Urothelium cell line (cell line): ENCODE measurements at regions not wholly inside any gene's neighbourhood (a gene's known extent, or its start where the extent isn't known, plus 50 kb on each side); places are given as distances from the start of the nearest gene placed in this dataset.

ENCODE experiments used
- DNase-seq: peaks from one replicate; pipeline ENCODE4 v3.0.0; 2011; ENCODE audit warnings: low spot score, mixed read lengths
- FAIRE-seq: peaks from 2 replicates; lab custom pipeline; 2011; peaks lifted over from hg19 to GRCh38; lab: Jason Lieb, UNC

DNA sequence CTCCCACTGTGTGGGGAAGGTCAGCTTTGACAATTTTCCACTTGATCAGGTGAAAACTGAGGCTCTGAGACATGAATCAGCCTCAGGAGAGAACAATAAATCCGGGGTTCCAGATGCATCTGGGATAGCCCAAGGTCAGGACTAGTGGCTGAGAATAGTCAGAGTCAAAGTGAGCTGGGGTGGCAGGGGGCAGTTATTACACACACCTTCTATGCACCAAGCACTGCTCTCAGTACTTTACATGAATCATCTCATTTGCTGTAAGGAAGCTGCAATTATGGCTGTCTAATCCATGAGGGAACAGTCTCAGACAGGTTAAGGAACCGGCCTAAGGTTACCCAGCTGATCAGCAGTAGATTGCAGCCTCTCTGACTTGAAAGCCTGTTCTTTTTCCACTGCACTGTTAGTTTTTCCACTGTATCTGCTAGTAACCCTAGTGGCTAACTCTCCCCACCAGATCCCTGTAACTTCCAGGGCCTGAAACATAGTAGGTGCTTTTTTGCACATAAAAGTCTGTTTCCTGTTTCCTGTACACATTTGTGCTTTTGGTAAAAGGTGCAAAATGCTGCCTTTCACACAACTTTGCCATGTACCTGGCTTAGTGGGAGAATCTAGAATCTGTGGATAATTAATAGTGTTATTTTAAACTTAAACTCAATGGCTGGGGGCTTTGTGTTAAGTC, 125.9 kb downstream of the EMX2 start:
- DNase-seq = no peak
- FAIRE-seq = no peak

DNA sequence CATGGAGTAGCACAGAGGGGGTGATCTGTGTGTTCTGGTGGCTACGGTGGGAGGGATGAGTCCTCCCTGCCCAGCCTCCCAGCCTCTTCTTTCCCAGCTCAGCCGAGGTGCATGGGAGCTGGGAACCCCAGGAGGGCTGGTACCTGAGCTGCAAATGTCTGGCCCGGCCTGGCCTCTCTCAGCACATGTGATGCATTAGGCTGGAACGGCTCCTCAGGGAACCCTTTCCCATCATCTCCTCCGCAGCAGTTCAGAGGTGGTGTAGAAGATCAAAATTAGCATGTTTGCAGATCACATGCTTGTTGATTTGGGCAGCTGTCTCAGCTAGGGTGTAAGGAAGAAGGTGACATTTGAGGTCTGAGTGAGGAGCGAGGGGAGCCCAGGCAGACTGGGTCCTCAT, 126.6 kb downstream of the EMX2 start:
- FAIRE-seq (no peak), DNase-seq (no peak)

DNA sequence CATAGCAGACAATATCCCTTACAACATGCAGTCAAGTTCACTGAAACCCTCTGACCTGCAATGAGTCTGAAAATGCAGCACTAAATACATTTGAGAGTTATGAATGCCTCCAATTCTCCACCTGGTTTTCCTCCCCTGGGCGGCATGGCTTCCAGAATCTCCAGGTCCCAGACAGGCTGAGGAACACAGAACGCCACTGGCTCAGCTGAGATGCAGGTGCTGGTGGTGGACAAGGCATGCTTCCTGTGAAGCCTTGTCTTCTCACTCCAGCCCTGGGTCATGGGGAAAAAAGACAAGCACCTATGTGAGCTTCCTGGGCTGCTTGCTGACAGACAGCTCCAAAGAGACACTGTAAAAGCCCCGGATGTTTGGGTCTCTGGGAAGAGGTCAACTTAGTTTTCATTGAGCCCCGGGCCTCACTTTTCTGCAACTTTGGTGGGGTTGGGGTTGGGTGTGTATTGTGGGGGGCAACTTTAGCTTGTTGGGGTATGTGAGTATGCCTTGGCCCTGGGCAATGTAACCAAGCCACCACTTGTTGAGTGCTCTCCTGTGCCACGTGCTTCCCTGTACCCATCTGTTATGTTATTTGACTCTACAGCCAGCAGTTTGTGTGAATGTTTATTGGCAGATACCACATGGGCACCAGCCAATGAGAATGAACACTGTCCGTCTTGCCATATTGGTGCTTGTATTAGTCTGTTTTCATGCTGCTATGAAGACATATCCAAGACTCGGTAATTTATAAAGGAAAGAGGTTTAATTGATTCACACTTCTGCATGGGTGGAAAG, 127.8 kb downstream of the EMX2 start:
- FAIRE-seq = no peak
- DNase-seq = no peak

DNA sequence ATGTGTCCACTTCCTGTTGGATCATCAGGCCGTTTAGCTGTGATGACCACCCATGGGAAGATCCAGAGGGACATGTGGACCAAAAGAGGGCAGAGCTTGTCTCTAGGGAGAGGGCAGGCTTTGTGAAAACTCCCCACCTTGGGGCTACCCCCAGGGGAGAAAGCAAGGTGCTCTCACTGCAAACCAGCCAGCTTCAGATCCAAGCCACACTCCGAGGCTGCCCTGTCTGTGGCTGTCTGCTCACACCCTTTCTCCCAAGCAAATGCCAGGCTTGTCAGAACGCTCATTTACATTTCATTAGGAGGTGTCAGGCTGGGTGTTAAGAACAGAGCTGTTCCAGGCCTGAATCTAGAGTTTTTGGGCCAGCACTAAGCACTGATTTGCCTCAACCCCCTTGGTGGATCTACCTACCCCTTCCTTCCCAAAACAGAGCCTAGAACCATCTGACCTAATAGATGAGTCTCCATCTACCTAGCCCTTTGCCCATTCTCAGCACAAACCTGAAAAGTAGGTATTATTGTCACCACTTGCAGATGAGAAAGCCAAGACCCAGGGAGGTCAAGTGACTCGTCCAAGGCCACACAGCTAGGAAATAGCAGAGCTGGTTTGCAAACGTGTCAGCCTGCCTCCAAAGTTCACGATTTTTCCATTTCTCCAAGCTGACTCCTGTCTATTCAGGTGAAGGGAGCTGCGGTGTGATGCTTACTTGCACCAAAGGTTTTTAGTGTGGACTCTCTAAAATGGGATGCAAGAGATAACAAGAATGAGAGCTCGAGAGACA, 130.9 kb downstream of the EMX2 start:
- DNase-seq = no peak
- FAIRE-seq = no peak

DNA sequence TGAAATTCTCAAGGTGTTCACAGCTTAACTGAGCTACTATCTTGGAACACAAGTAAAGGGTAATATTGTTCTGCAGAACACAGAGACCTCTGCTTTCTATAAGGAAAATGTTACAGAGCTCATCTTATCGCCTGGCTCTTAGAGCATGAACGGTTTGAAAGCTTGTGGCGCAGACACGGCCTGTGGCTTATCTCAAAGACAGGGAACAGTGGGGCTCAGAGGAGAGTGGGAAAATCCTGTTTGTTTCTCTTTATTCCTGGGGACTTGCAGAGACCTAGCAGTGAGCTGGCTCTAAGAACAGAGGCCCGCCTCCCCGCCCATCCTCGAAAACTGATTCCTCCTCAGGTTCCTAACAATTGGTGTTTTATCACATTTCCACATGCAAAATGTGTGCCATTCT, 131.7 kb downstream of the EMX2 start:
- FAIRE-seq = no peak
- DNase-seq = no peak

DNA sequence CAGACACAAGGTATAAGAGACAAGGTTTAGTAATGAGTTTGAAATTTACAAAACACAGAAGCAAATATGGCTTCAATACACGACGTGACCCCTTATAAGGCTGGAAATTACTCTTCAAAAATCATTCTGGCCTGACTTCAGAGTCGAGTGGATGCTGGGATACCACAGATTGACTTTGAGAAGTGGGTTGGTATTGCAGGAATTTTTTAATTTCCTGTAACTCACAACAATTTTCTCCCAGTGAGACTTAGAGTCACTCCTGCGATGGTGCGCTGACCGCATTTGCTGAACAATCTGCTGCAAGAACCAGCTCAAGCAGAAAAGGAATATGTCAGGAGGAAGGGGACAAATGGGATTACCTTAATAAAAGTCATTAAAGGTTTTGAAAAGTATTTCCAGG, 132.1 kb downstream of the EMX2 start:
- no peak for DNase-seq
- no peak for FAIRE-seq

DNA sequence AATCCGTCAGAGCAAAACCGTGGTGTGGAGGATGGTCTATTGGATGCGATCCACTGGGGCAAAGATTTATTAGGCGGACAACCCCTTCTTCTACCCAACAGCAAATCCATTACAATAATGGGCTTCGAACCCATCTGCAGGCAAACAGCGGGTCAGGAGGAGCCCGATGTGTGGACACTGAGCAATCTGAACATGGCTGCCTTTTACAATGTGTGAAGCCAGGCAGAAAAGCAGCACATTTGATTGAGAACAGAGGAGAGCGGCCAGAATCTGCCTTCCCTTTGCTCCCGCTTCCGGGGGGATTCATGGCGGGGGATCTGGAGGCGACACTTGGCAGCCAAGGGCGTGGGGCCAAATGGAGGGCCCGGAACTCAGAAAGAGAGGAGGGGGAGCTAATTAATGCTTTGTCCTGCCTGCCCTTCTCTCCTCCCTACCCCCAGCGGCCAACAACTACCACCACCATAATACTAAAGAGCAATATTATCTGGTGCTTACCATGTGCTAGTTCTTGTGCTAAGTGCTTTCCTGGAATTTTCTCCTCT, 133.0 kb downstream of the EMX2 start:
- no peak for FAIRE-seq
- no peak for DNase-seq

DNA sequence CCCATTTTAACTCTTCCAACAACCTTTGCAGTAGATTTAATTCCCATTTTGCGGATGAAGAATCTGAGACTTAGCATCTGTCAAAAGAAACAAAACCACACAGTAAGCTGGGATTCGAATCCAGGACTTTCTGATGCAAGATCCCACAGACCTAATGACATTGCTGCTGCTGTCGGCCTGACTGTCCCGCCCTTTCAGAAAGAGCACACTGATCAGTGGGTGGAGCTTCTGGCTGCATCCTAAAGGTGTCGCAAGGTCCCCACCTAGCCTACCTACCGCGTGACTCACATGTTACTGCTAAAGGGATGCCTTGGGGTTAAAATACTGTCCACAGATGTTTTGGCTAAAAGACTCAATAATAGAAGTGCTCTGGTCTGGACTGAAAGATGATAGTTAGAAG, 134.7 kb downstream of the EMX2 start:
- DNase-seq (no peak), FAIRE-seq (no peak)

DNA sequence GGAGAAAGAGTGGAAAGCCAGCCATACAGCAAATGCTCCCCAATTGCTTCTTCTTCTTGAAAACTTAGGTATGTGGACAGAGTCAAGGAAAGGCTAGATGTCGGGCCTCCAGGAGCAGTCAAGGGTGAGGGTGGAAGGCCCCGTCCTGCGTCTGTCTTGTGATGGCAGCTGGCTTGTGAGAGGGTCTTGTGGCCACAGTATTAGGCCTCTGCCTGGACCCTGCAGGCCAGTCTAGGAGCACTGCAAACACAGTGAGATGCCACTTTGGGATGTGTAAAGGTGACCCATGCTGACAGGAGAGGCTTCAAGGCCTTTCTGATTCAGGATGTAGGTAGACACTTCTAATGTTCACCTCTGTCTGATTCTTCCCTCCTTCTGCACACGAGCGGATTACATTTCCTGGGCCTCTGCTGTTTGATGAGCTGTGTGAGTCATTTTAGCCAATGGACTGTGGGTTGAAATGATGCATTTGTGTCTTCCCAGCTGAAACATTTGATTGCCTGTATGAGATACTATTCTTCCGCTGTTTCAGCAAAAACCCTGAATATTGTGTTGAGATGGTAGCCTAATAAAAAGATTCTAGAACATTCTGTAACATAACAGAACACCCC, 135.4 kb downstream of the EMX2 start:
- FAIRE-seq = no peak
- no peak for DNase-seq

DNA sequence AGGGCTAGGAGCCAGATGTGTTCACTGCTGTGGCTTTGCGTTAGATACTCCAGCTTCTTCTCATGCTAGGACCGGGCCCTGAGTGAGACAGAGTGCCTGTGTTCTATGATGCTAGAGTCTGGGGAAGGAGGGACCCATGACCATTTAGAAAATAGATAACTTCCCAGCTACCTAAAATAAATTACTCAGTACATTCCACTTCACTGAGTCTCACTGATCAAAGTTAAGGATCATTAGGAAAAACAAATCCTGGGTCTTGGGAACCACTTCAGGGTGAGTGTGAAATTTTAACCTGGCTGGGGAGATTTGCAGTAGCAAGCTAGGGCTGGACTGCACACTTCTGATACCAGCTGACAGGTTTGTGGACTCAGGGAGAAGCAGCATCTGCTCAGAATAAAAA, 138.1 kb downstream of the EMX2 start:
- FAIRE-seq (no peak), DNase-seq (no peak)

DNA sequence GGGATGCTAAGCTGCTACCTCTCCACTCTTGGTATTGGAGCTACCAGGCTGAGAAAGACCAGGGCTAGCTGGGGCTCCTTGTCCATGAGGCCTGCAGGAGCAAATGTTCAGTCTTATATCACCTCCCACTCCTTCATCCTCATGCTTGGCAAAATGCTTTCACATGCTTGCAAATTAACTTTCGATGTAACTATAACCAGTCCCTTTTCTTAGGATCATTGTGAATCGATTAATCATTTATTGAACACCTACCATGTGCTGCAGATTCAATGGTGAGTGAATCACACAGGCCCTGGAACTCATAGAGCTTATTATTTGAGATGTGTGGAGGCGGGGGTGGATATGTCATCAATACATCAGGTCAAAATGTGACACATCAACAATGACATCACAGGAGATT, 138.6 kb downstream of the EMX2 start:
- FAIRE-seq (no peak), DNase-seq (no peak)

DNA sequence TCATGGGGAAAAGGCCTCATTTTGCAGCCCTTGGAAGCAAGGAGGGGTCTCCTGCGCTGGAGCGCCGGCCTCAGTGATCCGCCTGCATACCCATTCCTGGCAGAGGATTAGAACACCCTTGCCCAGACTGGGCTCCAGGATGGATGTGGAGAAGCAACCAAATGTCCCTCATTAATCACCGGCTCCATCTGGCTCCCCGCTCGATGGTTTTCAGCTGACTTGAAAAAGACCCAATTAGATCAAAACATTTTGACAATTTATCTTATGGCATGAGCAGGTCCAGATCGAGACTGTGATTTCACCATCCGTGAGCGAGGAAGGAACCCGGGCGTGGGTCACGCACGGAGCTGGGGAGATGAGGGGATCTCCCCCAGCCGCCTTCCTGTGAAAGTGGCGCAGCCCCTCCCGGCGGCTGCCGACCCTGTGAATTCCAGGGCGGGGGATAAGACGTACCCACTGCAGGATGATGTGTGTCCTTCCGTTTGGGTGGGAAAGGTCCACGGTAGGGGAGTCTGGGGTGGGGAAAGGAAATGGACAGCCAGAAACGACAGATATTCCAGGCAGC, 141.6 kb downstream of the EMX2 start:
- DNase-seq (no peak), FAIRE-seq (no peak)

DNA sequence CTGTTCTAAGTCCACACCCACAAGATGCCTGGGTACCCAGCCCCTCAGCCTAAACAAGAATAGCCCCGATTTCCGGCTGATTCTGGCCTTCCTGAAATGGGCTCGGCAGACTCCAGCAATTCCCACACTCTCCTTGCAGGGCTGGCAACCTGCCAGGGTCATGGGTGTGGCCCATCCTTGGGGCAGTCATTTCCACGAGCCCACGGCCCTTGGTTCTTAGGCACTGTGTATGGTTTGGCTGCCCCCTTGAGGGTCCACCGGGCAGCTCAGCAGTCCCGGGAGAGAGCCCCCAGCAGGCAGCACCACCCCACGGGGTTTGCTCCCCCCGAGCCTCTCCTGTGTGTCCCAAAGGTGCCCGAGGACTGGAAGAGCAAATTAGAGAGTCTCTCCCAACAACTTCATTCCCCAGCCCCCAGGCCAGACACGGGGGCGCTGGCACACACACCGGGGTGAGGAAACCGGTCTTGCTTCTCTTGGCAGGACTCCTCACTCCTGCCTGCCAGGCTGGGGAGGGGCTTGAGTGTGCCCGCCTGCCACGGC, 142.2 kb downstream of the EMX2 start:
- FAIRE-seq (no peak), DNase-seq (peak; percentile 25)

DNA sequence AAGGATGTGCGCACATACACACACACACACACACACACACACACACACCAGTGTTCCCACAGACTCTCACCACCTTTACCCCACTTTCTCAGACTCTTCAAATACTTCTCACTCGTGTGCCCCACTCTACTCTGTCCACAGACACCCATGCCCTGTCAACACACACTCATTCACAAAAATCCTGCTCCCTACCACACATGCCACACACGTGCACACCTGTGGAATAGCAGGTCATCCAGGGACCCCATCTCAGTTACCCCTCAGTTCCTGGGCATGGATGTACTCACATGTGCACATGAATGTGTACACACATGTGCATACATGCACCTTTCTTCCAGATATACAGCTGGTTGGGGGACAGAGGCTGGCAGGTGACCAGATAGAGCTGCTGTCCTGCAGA, 142.9 kb downstream of the EMX2 start:
- DNase-seq (no peak), FAIRE-seq (peak; percentile 71)

DNA sequence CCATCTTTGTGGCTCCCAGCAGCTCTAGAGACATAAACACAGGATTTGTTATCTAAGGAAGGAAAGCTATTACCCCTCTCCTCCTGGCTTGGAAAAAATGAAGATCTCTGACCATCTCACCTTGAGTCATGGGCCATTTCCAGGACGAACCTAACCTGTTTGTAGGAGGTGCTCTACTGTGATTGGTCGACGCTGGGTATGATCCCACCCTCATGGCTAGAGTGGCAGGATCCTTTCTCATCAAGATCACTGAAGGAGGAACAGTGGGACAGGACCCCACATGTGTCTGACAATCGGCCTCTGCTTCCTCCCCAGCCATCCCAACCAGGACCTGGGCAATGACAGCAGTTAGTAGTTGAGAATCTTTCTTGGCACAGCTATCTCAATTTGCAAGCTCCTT, 144.1 kb downstream of the EMX2 start:
- no peak for DNase-seq
- no peak for FAIRE-seq

DNA sequence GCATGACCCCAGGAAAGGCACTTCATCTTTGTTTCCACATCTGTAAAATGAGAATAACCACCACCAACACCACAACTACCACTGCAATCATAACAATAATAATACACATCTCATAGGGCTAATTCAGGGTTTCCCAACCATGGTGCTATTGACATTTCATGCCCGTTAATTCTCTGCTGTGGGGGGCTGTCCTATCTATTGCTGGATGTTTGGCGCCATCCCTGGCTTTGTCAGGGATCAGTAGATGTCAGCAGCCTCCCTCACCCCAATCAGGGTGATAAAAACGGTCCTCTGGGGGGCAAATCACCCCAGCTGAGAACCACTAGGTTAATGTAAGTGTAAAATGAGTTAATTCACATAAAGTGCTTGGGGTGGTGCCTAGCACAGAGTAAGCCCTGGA, 145.8 kb downstream of the EMX2 start:
- no peak for DNase-seq
- no peak for FAIRE-seq

DNA sequence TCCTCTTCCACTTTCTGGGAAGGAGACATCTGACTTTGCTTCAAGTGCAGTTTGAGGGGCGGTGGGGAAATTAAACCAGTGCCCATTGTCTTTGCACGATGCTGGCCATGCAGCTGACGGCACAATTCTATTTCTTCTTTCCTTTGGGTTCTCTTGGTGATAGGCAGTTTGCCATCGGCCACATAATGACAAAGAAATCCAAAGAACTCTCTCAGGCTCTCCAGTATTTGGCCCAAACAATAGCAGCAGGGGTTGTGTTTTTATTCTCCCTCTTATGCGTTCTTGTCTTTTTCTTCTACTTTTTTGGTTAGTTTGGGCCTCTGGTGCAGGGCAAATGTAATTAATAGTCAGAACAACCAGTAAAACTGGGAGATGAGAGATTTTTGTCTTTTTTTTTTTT, 147.0 kb downstream of the EMX2 start:
- FAIRE-seq = no peak

DNA sequence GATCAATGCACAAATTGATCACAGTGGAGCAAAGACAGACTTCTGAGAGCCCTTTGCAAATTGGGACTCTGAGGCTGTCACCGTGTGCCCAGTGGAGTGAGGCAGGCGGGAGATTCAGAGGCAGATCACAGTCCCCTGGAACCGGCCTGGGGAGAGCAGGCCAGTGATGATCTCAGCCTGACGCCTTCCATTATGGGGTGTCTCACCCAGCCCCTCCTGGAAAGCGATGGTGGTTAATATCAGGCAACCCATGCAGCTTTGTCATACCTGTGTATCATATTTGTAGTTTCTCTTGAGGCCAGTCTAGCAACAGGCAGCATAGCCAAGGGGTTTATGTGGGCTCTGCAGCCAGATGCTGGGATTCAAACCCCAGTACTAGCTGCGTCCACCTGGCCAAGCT, 147.8 kb downstream of the EMX2 start:
- no peak for FAIRE-seq

More for the DNA sequence above, 147.0 kb downstream of the EMX2 start:
- DNase-seq = no peak

DNA sequence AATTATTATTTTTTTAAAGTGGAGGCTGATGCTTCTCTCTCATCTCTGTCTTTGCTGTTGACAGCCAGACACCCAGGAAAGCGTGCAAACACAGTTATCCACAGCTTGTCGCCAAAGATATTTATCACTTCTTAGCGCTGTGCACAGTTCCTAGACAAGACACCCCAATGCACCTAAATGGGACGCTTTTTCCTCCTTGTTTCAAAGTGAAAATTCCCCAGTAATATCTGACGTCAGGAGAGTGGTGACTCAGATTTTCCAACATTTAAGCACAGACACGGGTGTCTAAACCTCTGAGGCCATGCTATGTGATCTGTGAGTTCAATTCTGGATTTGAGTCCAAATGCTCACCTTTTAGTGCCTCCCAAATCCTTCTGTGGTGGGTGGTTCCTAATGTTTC, 151.6 kb downstream of the EMX2 start:
- FAIRE-seq (no peak), DNase-seq (no peak)

More for the DNA sequence above, 147.8 kb downstream of the EMX2 start:
- no peak for DNase-seq

DNA sequence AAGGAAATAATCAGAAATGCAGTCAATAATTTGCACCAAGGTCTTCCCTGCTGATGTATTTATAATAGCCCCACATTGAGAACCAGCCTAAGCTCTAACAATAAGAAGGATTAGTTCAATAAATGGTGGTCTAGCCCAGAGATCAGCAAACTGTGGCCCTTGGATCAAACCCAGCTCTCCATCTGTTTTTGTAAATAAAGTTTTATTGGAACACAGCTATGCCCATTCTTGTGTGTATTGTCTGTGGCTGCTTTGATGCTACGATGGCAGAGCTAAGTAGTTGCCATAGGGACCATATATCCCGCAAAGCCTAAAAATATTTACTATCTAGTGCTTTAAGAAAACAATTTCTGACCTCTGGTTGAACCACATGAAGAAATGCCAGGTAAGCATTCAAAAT, 154.9 kb downstream of the EMX2 start:
- no peak for DNase-seq
- FAIRE-seq = no peak

DNA sequence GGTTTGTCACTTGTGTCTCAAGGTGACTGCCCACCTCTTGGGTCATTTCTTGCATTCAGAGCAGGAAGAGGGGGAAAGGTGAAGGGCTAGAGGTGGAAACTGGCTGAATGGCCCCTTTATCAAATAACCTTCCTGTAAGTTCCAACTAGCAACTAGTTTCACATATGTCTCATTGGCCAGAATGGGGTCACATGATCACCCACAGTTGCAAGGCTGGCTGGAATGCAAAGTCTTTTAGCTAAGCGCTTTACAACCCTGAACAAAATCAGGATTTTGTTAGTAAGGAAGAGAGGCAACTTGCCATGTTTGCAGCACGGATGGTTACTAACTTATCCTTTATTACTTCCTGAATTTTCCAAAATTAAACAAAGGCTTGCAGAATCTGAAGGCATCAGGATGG, 156.3 kb downstream of the EMX2 start:
- DNase-seq = no peak
- FAIRE-seq = no peak
